ENCODE measurements at regions not wholly inside any gene's neighbourhood (a gene's known extent, or its start where the extent isn't known, plus 50 kb on each side); places are given as distances from the start of the nearest gene placed in this dataset.

GRCh38 chr5:159820692-159821091 is 95.6 kb upstream of the ADRA1B start:
- no peaks in the 10 kb centered on the region for H3K9me3 ChIP-seq (ENCODE audit: insufficient read depth, low read depth, low read length)
- no peak overlapping the region for H3K4me3 ChIP-seq (ENCODE audit: low read length)
- H3K9ac ChIP-seq (ENCODE audit: low read depth, low read length): no peak overlapping the region
- no peak overlapping the region for H3K27ac ChIP-seq (ENCODE audit: low read length)
- no peaks in the 10 kb centered on the region for H3K36me3 ChIP-seq (ENCODE audit: insufficient read depth, low read depth, low read length)
- H3K27me3 ChIP-seq (ENCODE audit: insufficient read depth, low read length): no peaks in the 10 kb centered on the region
- peaks cover 5% of the 10 kb centered on the region; the same call in 1 of the 2 replicates for H3K4me1 ChIP-seq (ENCODE audit: insufficient read depth, low read length)

- H3K9me3 ChIP-seq (ENCODE audit: insufficient read depth, low read depth, low read length): no peaks in the 10 kb centered on the region
- no peak overlapping the region for H3K27ac ChIP-seq (ENCODE audit: low read length)
These were observed 94.8 kb upstream of the ADRA1B start for GRCh38 chr5:159821461-159821940.

GRCh38 chr5:159824188-159825161 is 91.8 kb upstream of the ADRA1B start:
- peaks cover 4% of the 10 kb centered on the region; the same call in 1 of the 2 replicates for H3K4me1 ChIP-seq (ENCODE audit: insufficient read depth, low read length)
- H3K27ac ChIP-seq (ENCODE audit: low read length): no peak overlapping the region
- no peaks in the 10 kb centered on the region for H3K36me3 ChIP-seq (ENCODE audit: insufficient read depth, low read depth, low read length)
- no peaks in the 10 kb centered on the region for H3K9me3 ChIP-seq (ENCODE audit: insufficient read depth, low read depth, low read length)
- H3K9ac ChIP-seq (ENCODE audit: low read depth, low read length): no peak overlapping the region
- H3K4me3 ChIP-seq (ENCODE audit: low read length): no peak overlapping the region
- H3K27me3 ChIP-seq (ENCODE audit: insufficient read depth, low read length): no peaks in the 10 kb centered on the region

More at GRCh38 chr5:159821461-159821940, 94.8 kb upstream of the ADRA1B start:
- H3K4me1 ChIP-seq (ENCODE audit: insufficient read depth, low read length): peaks cover under 1% of the 10 kb centered on the region; the same call in 1 of the 2 replicates
- no peaks in the 10 kb centered on the region for H3K27me3 ChIP-seq (ENCODE audit: insufficient read depth, low read length)
- H3K4me3 ChIP-seq (ENCODE audit: low read length): no peak overlapping the region
- H3K9ac ChIP-seq (ENCODE audit: low read depth, low read length): no peak overlapping the region
- no peaks in the 10 kb centered on the region for H3K36me3 ChIP-seq (ENCODE audit: insufficient read depth, low read depth, low read length)

- Histone ChIP-seq H3K4me3 (ENCODE audit: low read length) (no peak overlapping the region), H3K27ac (ENCODE audit: low read length) (no peak overlapping the region), H3K36me3 (ENCODE audit: insufficient read depth, low read depth, low read length) (no peaks in the 10 kb centered on the region), H3K4me1 (ENCODE audit: insufficient read depth, low read length) (peaks cover 4% of the 10 kb centered on the region; the same call in 1 of the 2 replicates), H3K9me3 (ENCODE audit: insufficient read depth, low read depth, low read length) (no peaks in the 10 kb centered on the region), H3K27me3 (ENCODE audit: insufficient read depth, low read length) (no peaks in the 10 kb centered on the region), H3K9ac (ENCODE audit: low read depth, low read length) (no peak overlapping the region)
These were observed 90.7 kb upstream of the ADRA1B start for GRCh38 chr5:159825551-159826051.

GRCh38 chr5:159826351-159827214 is 89.7 kb upstream of the ADRA1B start:
- peaks cover 4% of the 10 kb centered on the region; the same call in 1 of the 2 replicates for H3K4me1 ChIP-seq (ENCODE audit: insufficient read depth, low read length)

GRCh38 chr5:159827861-159828260 is 88.4 kb upstream of the ADRA1B start:
- Histone ChIP-seq H3K4me1 (ENCODE audit: insufficient read depth, low read length) (peaks cover 4% of the 10 kb centered on the region; the same call in 1 of the 2 replicates), H3K4me3 (ENCODE audit: low read length) (no peak overlapping the region), H3K9ac (ENCODE audit: low read depth, low read length) (no peak overlapping the region), H3K9me3 (ENCODE audit: insufficient read depth, low read depth, low read length) (no peaks in the 10 kb centered on the region), H3K36me3 (ENCODE audit: insufficient read depth, low read depth, low read length) (no peaks in the 10 kb centered on the region), H3K27me3 (ENCODE audit: insufficient read depth, low read length) (no peaks in the 10 kb centered on the region), H3K27ac (ENCODE audit: low read length) (no peak overlapping the region)

More at GRCh38 chr5:159826351-159827214, 89.7 kb upstream of the ADRA1B start:
- Histone ChIP-seq H3K9me3 (ENCODE audit: insufficient read depth, low read depth, low read length) (no peaks in the 10 kb centered on the region), H3K4me3 (ENCODE audit: low read length) (no peak overlapping the region), H3K27ac (ENCODE audit: low read length) (no peak overlapping the region), H3K36me3 (ENCODE audit: insufficient read depth, low read depth, low read length) (no peaks in the 10 kb centered on the region), H3K27me3 (ENCODE audit: insufficient read depth, low read length) (no peaks in the 10 kb centered on the region), H3K9ac (ENCODE audit: low read depth, low read length) (no peak overlapping the region)

GRCh38 chr5:159832073-159832472 is 84.2 kb upstream of the ADRA1B start:
- Histone ChIP-seq H3K9me3 (ENCODE audit: insufficient read depth, low read depth, low read length) (no peaks in the 10 kb centered on the region), H3K4me3 (ENCODE audit: low read length) (no peak overlapping the region), H3K9ac (ENCODE audit: low read depth, low read length) (no peak overlapping the region), H3K27ac (ENCODE audit: low read length) (no peak overlapping the region), H3K27me3 (ENCODE audit: insufficient read depth, low read length) (no peaks in the 10 kb centered on the region), H3K4me1 (ENCODE audit: insufficient read depth, low read length) (no peaks in the 10 kb centered on the region), H3K36me3 (ENCODE audit: insufficient read depth, low read depth, low read length) (no peaks in the 10 kb centered on the region)

- no peaks in the 10 kb centered on the region for H3K4me1 ChIP-seq (ENCODE audit: insufficient read depth, low read length)
- no peaks in the 10 kb centered on the region for H3K9me3 ChIP-seq (ENCODE audit: insufficient read depth, low read depth, low read length)
- no peaks in the 10 kb centered on the region for H3K36me3 ChIP-seq (ENCODE audit: insufficient read depth, low read depth, low read length)
- H3K27ac ChIP-seq (ENCODE audit: low read length): no peak overlapping the region
- H3K4me3 ChIP-seq (ENCODE audit: low read length): no peak overlapping the region
- H3K27me3 ChIP-seq (ENCODE audit: insufficient read depth, low read length): no peaks in the 10 kb centered on the region
- H3K9ac ChIP-seq (ENCODE audit: low read depth, low read length): no peak overlapping the region
These were observed 83.2 kb upstream of the ADRA1B start for GRCh38 chr5:159833088-159833487.

- no peaks in the 10 kb centered on the region for H3K9me3 ChIP-seq (ENCODE audit: insufficient read depth, low read depth, low read length)
- H3K4me3 ChIP-seq (ENCODE audit: low read length): no peak overlapping the region
- H3K36me3 ChIP-seq (ENCODE audit: insufficient read depth, low read depth, low read length): no peaks in the 10 kb centered on the region
- no peak overlapping the region for H3K9ac ChIP-seq (ENCODE audit: low read depth, low read length)
- H3K27ac ChIP-seq (ENCODE audit: low read length): no peak overlapping the region
- no peaks in the 10 kb centered on the region for H3K4me1 ChIP-seq (ENCODE audit: insufficient read depth, low read length)
- H3K27me3 ChIP-seq (ENCODE audit: insufficient read depth, low read length): no peaks in the 10 kb centered on the region
These were observed 82.4 kb upstream of the ADRA1B start for GRCh38 chr5:159833846-159834245.

- H3K36me3 ChIP-seq (ENCODE audit: insufficient read depth, low read depth, low read length): no peaks in the 10 kb centered on the region
- H3K4me3 ChIP-seq (ENCODE audit: low read length): no peak overlapping the region
- H3K27me3 ChIP-seq (ENCODE audit: insufficient read depth, low read length): no peaks in the 10 kb centered on the region
- H3K27ac ChIP-seq (ENCODE audit: low read length): no peak overlapping the region
- no peak overlapping the region for H3K9ac ChIP-seq (ENCODE audit: low read depth, low read length)
- H3K9me3 ChIP-seq (ENCODE audit: insufficient read depth, low read depth, low read length): no peaks in the 10 kb centered on the region
- H3K4me1 ChIP-seq (ENCODE audit: insufficient read depth, low read length): no peaks in the 10 kb centered on the region
These were observed 80.7 kb upstream of the ADRA1B start for GRCh38 chr5:159835548-159835947.

GRCh38 chr5:159836691-159837090 is 79.6 kb upstream of the ADRA1B start:
- H3K4me1 ChIP-seq (ENCODE audit: insufficient read depth, low read length): no peaks in the 10 kb centered on the region
- H3K27ac ChIP-seq (ENCODE audit: low read length): no peak overlapping the region

More at GRCh38 chr5:159836691-159837090, 79.6 kb upstream of the ADRA1B start:
- Histone ChIP-seq H3K9ac (ENCODE audit: low read depth, low read length) (no peak overlapping the region), H3K36me3 (ENCODE audit: insufficient read depth, low read depth, low read length) (no peaks in the 10 kb centered on the region), H3K4me3 (ENCODE audit: low read length) (no peak overlapping the region), H3K9me3 (ENCODE audit: insufficient read depth, low read depth, low read length) (no peaks in the 10 kb centered on the region), H3K27me3 (ENCODE audit: insufficient read depth, low read length) (no peaks in the 10 kb centered on the region)
